KMS-11 (cell line): ENCODE measurements at regions not wholly inside any gene's neighbourhood (a gene's known extent, or its start where the extent isn't known, plus 50 kb on each side); places are given as distances from the start of the nearest gene placed in this dataset.

ENCODE experiments used
- H2AFZ ChIP-seq: fragments of 200-600 bp; sonication (generic); 2 replicates; pipeline ENCODE4 v1.6.1; 2016; ENCODE audit warnings: antibody characterized with exemption, mixed run types, low read depth
- H3K27ac ChIP-seq: fragments of 200-600 bp; sonication (generic); 2 replicates; pipeline ENCODE4 v1.6.1; 2016; ENCODE audit warnings: mild to moderate bottlenecking, mixed run types
- H3K27me3 ChIP-seq: fragments of 200-600 bp; sonication (generic); 2 replicates; pipeline ENCODE4 v1.6.1; 2017; ENCODE audit warnings: mild to moderate bottlenecking, low read depth, mixed run types, moderate library complexity; ENCODE audit not compliant: insufficient read depth
- H3K36me3 ChIP-seq: fragments of 200-600 bp; sonication (generic); 2 replicates; pipeline ENCODE4 v1.6.1; 2017; ENCODE audit warnings: mild to moderate bottlenecking, mixed run types; ENCODE audit not compliant: insufficient read depth
- H3K4me1 ChIP-seq: fragments of 200-600 bp; sonication (generic); 2 replicates; pipeline ENCODE4 v1.6.1; 2016; ENCODE audit warnings: mild to moderate bottlenecking, low read depth, mixed run types; ENCODE audit not compliant: poor library complexity, severe bottlenecking
- H3K4me2 ChIP-seq: fragments of 200-600 bp; sonication (generic); 2 replicates; pipeline ENCODE4 v1.7.0; 2016; ENCODE audit warnings: mild to moderate bottlenecking, mixed run types
- H3K4me3 ChIP-seq: fragments of 200-600 bp; sonication (generic); IDR thresholded peaks from 2 replicates; pipeline ENCODE4 v1.6.1; 2017; ENCODE audit warnings: low read depth, low read length, mixed read lengths; ENCODE audit not compliant: insufficient read depth
- H3K79me2 ChIP-seq: fragments of 200-600 bp; sonication (generic); 2 replicates; pipeline ENCODE4 v1.6.1; 2016; ENCODE audit warnings: low read depth, mixed run types; ENCODE audit not compliant: insufficient read depth
- H3K9ac ChIP-seq: fragments of 200-600 bp; sonication (generic); 2 replicates; pipeline ENCODE4 v1.6.1; 2016; ENCODE audit warnings: mild to moderate bottlenecking, mixed run types
- H4K20me1 ChIP-seq: fragments of 200-600 bp; sonication (generic); 2 replicates; pipeline ENCODE4 v1.6.1; 2016; ENCODE audit warnings: mild to moderate bottlenecking, mixed run types; ENCODE audit not compliant: insufficient read depth
- TF ChIP-seq, protein P1 (sequence below): fragments of 200-600 bp; sonication (generic); conservative IDR thresholded peaks from 2 replicates; pipeline ENCODE4 v1.6.1; 2017; ENCODE audit warnings: low read depth, mild to moderate bottlenecking, antibody characterized with exemption, low read length, moderate library complexity, mixed read lengths

DNA sequence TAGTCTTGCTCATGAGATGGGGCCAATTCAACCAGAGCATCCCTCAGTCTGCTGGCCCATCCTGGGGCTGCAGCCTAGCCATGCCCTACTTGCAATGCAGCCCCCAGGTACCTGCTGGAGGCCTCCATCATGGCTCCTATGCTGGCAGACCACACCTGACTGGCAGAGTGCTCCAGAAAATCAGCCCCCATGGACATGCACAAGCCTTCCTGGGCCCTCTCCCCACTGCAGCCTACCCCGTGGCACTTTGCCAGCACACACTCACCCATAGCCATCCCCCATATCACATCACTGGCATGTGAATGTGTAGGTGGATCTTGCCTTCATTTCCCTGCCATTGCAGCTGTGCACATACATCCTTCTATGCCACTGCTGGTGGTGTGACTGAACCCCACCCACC, 381.8 kb downstream of the UBE2NL start:
- no peak overlapping the region for H3K27ac ChIP-seq
- H3K4me3 ChIP-seq, result no peak overlapping the region
- no peaks in the 10 kb centered on the region for H3K27me3 ChIP-seq
- TF ChIP-seq, protein P1, sequence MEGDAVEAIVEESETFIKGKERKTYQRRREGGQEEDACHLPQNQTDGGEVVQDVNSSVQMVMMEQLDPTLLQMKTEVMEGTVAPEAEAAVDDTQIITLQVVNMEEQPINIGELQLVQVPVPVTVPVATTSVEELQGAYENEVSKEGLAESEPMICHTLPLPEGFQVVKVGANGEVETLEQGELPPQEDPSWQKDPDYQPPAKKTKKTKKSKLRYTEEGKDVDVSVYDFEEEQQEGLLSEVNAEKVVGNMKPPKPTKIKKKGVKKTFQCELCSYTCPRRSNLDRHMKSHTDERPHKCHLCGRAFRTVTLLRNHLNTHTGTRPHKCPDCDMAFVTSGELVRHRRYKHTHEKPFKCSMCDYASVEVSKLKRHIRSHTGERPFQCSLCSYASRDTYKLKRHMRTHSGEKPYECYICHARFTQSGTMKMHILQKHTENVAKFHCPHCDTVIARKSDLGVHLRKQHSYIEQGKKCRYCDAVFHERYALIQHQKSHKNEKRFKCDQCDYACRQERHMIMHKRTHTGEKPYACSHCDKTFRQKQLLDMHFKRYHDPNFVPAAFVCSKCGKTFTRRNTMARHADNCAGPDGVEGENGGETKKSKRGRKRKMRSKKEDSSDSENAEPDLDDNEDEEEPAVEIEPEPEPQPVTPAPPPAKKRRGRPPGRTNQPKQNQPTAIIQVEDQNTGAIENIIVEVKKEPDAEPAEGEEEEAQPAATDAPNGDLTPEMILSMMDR, result no peak
- no peaks in the 10 kb centered on the region for H3K79me2 ChIP-seq
- no peaks in the 10 kb centered on the region for H3K4me1 ChIP-seq
- no peaks in the 10 kb centered on the region for H3K36me3 ChIP-seq
- H4K20me1 ChIP-seq, result no peaks in the 10 kb centered on the region
- H3K9ac ChIP-seq, result no peak overlapping the region
- no peak overlapping the region for H3K4me2 ChIP-seq
- H2AFZ ChIP-seq, result no peak overlapping the region

DNA sequence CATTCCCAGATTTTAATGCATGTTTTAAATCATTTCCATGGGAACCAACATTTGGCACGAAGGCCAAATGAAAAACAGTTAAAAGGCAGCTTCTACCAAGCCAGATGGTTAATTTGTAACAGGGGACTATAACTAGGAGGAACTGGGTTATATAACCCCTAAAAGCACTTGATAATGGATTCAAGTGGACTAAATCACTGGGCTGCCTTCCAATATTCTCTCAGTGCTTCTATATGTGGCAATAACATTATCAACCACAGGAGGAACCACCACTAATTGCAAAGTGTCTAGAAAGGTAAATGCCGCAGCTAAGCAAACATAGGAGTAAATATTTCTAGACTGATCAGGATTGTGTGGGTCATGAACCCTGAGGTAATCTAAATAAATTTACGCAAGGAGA, 391.5 kb downstream of the UBE2NL start:
- no peak overlapping the region for H2AFZ ChIP-seq
- H4K20me1 ChIP-seq, result no peaks in the 10 kb centered on the region
- TF ChIP-seq, protein P1, result no peak
- H3K27ac ChIP-seq, result no peak overlapping the region
- H3K27me3 ChIP-seq, result no peaks in the 10 kb centered on the region
- H3K79me2 ChIP-seq, result no peaks in the 10 kb centered on the region
- no peak overlapping the region for H3K9ac ChIP-seq
- no peak overlapping the region for H3K4me3 ChIP-seq
- H3K4me2 ChIP-seq, result no peak overlapping the region
- H3K4me1 ChIP-seq, result no peaks in the 10 kb centered on the region
- no peaks in the 10 kb centered on the region for H3K36me3 ChIP-seq

DNA sequence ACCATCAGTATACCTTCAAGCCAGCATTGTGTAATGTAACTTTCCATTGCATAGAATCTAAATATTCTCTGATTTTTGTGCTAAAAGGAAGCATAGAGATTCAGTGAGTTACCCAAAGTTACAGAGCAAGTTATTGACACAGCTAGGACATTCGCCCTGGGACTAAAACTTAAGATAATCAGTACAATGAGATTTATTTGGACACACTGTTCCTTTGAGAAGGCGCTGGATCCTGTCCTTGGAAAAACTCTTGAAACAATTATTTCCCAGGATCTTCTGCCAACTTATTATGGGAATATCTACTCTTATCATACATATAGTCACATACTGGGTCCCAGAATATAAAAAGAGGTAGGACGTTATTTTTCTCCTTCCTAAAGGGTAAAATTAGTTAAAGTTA, 392.0 kb downstream of the UBE2NL start:
- no peaks in the 10 kb centered on the region for H3K79me2 ChIP-seq
- no peak overlapping the region for H2AFZ ChIP-seq
- no peak overlapping the region for H3K4me2 ChIP-seq
- TF ChIP-seq, protein P1, result no peak
- H3K36me3 ChIP-seq, result no peaks in the 10 kb centered on the region
- H3K9ac ChIP-seq, result no peak overlapping the region
- no peaks in the 10 kb centered on the region for H4K20me1 ChIP-seq
- H3K4me1 ChIP-seq, result no peaks in the 10 kb centered on the region
- no peak overlapping the region for H3K4me3 ChIP-seq
- no peaks in the 10 kb centered on the region for H3K27me3 ChIP-seq
- no peak overlapping the region for H3K27ac ChIP-seq

DNA sequence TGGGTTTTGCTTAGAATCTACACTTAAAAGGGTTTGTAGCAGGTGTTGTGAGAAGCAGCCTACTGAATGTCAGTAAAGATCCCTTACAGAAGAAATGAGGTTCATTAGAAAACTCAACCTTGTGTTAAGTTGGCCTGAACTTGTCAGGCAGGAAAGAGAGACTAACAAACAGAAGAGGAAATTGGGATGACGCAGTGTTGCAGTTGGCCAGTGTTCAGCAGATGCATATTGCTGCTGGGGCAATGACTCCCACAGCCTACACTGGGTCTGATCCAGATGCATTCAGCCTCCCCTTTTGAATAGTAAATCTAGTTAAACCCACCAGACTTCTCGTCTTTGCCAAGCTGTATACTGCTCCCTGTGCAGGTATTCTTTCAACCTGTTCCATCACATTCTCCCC, 409.4 kb downstream of the UBE2NL start:
- no peak overlapping the region for H3K27ac ChIP-seq
- no peaks in the 10 kb centered on the region for H3K27me3 ChIP-seq
- H3K4me2 ChIP-seq, result no peak overlapping the region
- H3K9ac ChIP-seq, result no peak overlapping the region
- TF ChIP-seq, protein P1, result no peak
- H4K20me1 ChIP-seq, result no peaks in the 10 kb centered on the region
- H2AFZ ChIP-seq, result no peak overlapping the region
- no peaks in the 10 kb centered on the region for H3K79me2 ChIP-seq
- H3K4me1 ChIP-seq, result no peaks in the 10 kb centered on the region
- no peak overlapping the region for H3K4me3 ChIP-seq
- no peaks in the 10 kb centered on the region for H3K36me3 ChIP-seq

DNA sequence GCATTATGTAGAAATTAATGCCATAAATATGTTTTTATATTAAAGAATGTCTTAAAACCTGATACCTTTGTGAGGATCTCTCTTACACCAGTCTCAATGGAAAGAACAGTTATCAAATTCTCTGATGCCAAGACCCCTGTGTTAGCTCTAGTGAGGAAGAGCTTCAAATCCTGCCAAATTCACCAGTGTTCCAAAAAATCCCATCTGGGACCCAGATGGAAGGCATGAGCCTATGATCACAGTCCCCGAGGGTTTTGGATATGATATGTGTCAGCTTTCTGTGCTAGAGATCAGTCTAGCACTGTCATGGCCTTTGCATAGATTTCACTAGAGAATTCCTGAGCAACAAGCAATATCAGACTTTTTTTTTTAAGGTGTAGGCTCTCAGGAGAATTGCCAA, 412.1 kb downstream of the UBE2NL start:
- no peaks in the 10 kb centered on the region for H4K20me1 ChIP-seq
- no peaks in the 10 kb centered on the region for H3K36me3 ChIP-seq
- TF ChIP-seq, protein P1, result no peak
- no peaks in the 10 kb centered on the region for H3K4me1 ChIP-seq
- no peak overlapping the region for H3K4me3 ChIP-seq
- H3K27ac ChIP-seq, result no peak overlapping the region
- H3K27me3 ChIP-seq, result no peaks in the 10 kb centered on the region
- H2AFZ ChIP-seq, result no peak overlapping the region
- H3K9ac ChIP-seq, result no peak overlapping the region
- H3K79me2 ChIP-seq, result no peaks in the 10 kb centered on the region
- H3K4me2 ChIP-seq, result no peak overlapping the region
